Stomach (tissue), 4 donors: ENCODE measurements at regions not wholly inside any gene's neighbourhood (a gene's known extent, or its start where the extent isn't known, plus 50 kb on each side); places are given as distances from the start of the nearest gene placed in this dataset.
"Not testable (repeated sequence)": the region's sequence is repeated elsewhere in the genome, so short reads cannot be mapped to it uniquely, and the experiment has no call there.

ENCODE experiments used
- EP300 ChIP-seq: sonication (generic); formaldehyde crosslinking; IDR thresholded peaks from one replicate; pipeline ENCODE4 v1.6.1; 2017; ENCODE audit warnings: antibody characterized with exemption
- POLR2AphosphoS5 ChIP-seq, 3 donors: sonication (generic); formaldehyde crosslinking; IDR thresholded peaks; one replicate each; pipeline ENCODE4 v1.6.1; 2016; ENCODE audit warnings: antibody characterized with exemption in 3 of 3
- TF ChIP-seq, protein P1 (sequence below), 7 experiments: fragments of 450-650 bp in 4 of 7; fragments of 200-600 bp in 3 of 7; sonication (generic) in 3 of 7; IDR thresholded peaks; one replicate each; pipeline ENCODE4 v1.5.1; 2016 to 2019; ENCODE audit warnings: antibody characterized with exemption in 7 of 7, control low read depth in 2 of 7, mild to moderate bottlenecking in 1 of 7

DNA sequence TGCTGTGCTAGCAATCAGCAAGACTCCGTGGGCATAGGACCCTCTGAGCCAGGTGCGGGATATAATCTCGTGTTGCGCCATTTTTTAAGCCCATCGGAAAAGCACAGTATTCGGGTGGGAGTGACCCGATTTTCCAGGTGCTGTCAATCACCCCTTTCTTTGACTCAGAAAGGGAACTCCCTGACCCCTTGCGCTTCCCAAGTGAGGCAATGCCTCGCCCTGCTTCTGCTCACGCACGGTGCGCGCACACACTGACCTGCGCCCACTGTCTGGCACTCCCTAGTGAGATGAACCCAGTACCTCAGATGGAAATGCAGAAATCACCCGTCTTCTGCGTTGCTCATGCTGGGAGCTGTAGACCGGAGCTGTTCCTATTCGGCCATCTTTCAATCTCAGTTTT, 372.6 kb downstream of the CDC5L start:
- TF ChIP-seq, protein P1, sequence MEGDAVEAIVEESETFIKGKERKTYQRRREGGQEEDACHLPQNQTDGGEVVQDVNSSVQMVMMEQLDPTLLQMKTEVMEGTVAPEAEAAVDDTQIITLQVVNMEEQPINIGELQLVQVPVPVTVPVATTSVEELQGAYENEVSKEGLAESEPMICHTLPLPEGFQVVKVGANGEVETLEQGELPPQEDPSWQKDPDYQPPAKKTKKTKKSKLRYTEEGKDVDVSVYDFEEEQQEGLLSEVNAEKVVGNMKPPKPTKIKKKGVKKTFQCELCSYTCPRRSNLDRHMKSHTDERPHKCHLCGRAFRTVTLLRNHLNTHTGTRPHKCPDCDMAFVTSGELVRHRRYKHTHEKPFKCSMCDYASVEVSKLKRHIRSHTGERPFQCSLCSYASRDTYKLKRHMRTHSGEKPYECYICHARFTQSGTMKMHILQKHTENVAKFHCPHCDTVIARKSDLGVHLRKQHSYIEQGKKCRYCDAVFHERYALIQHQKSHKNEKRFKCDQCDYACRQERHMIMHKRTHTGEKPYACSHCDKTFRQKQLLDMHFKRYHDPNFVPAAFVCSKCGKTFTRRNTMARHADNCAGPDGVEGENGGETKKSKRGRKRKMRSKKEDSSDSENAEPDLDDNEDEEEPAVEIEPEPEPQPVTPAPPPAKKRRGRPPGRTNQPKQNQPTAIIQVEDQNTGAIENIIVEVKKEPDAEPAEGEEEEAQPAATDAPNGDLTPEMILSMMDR (IDR thresholded peaks at IDR 0.05): not testable (repeated sequence)
- TF ChIP-seq POLR2AphosphoS5 (IDR thresholded peaks at IDR 0.05); EP300: not testable (repeated sequence)
